Kidney (tissue), 13 donors: ENCODE measurements at regions not wholly inside any gene's neighbourhood (a gene's known extent, or its start where the extent isn't known, plus 50 kb on each side); places are given as distances from the start of the nearest gene placed in this dataset.
"Not testable (repeated sequence)": the region's sequence is repeated elsewhere in the genome, so short reads cannot be mapped to it uniquely, and the experiment has no call there.

Source experiments
- DNase-seq, 5 donors: peaks; one replicate each; pipeline ENCODE4 v3.0.0-alpha.2; 2013 to 2020
- FAIRE-seq: peaks from 2 replicates; lab custom pipeline; 2012; peaks lifted over from hg19 to GRCh38; lab: Jason Lieb, UNC
- H3K27ac ChIP-seq, 2 donors: one replicate each; pipeline ENCODE4 v1.7.0; 2013; ENCODE audit warnings: low read depth in 2 of 2, low read length in 2 of 2, inconsistent platforms in 1 of 2
- H3K27me3 ChIP-seq: one replicate; pipeline ENCODE4 v1.7.1; 2013; ENCODE audit warnings: low read length, inconsistent platforms; ENCODE audit not compliant: control insufficient read depth, insufficient read depth
- H3K36me3 ChIP-seq, 3 donors: one replicate each; pipeline versions ENCODE4 v1.7.0 to v1.7.1; 2013; ENCODE audit warnings: low read length in 3 of 3, control low read depth in 1 of 3, inconsistent platforms in 1 of 3; ENCODE audit not compliant: insufficient read depth in 3 of 3, control insufficient read depth in 2 of 3
- H3K4me1 ChIP-seq, 3 donors: one replicate each; pipeline versions ENCODE4 v1.7.0 to v1.7.1; 2013; ENCODE audit warnings: low read length in 3 of 3, inconsistent platforms in 1 of 3, low read depth in 1 of 3; ENCODE audit not compliant: control insufficient read depth in 2 of 3, insufficient read depth in 2 of 3
- H3K4me3 ChIP-seq, 3 donors: one replicate each; pipeline versions ENCODE4 v1.7.0 to v1.8.1; 2013; ENCODE audit warnings: low read length in 3 of 3, control low read depth in 1 of 3, inconsistent platforms in 1 of 3
- H3K9ac ChIP-seq, 3 donors: one replicate each; pipeline versions ENCODE4 v1.7.0 to v1.7.1; 2013; ENCODE audit warnings: low read length in 3 of 3, control low read depth in 1 of 3, inconsistent platforms in 1 of 3
- H3K9me3 ChIP-seq, 3 donors: one replicate each; pipeline versions ENCODE4 v1.7.0 to v1.7.1; 2013; ENCODE audit warnings: low read length in 3 of 3, control low read depth in 1 of 3, inconsistent platforms in 1 of 3; ENCODE audit not compliant: control insufficient read depth in 2 of 3, insufficient read depth in 1 of 3
- CTCF ChIP-seq: IDR thresholded peaks from 3 replicates; pipeline ENCODE4 v1.5.1; 2012; ENCODE audit warnings: mild to moderate bottlenecking, moderate library complexity, borderline replicate concordance; ENCODE audit not compliant: insufficient read depth; ENCODE audit errors: extremely low read depth
- intact Hi-C: fragments of 100-400 bp; cut with DNase I; formaldehyde crosslinking; loops from one replicate; pipeline ENCODE4 v1.11.1; 2022
- donor health status: control.
- donor health status: control.
- donor health status: control.
- donor health status: control.
- donor health status: control.
- donor health status: DM: yes; HTN: yes; CAD: no.
- donor health status: Normal renal cell carcinoma (clear cell type).

GRCh38 chr2:142557391-142557790 lies 320.1 kb upstream of the KYNU start:
- no peak for FAIRE-seq
- intact Hi-C loops: no loop called here

GRCh38 chr2:142545999-142546398 lies 331.5 kb upstream of the KYNU start:
- H3K4me1 ChIP-seq, H3K27ac ChIP-seq, intact Hi-C loops, H3K27me3 ChIP-seq, H3K4me3 ChIP-seq, H3K9me3 ChIP-seq, FAIRE-seq, H3K9ac ChIP-seq, H3K36me3 ChIP-seq: not testable (repeated sequence)
- DNase-seq: peak in 1 of 5 donors; percentile 69

More at GRCh38 chr2:142557391-142557790, 320.1 kb upstream of the KYNU start:
- TF ChIP-seq CTCF: no peak
- no peak overlapping the region for H3K27ac ChIP-seq
- no peaks in the 10 kb centered on the region for H3K27me3 ChIP-seq
- H3K9ac ChIP-seq: no peak overlapping the region
- no peaks in the 10 kb centered on the region for H3K9me3 ChIP-seq
- DNase-seq: peak in 2 of 5 donors; percentile 13 to 19
- H3K36me3 ChIP-seq: no peaks in the 10 kb centered on the region
- H3K4me1 ChIP-seq: no peaks in the 10 kb centered on the region
- H3K4me3 ChIP-seq: no peak overlapping the region

- Histone ChIP-seq H3K9ac (no peak overlapping the region), H3K9me3 (no peaks in the 10 kb centered on the region), H3K36me3 (no peaks in the 10 kb centered on the region), H3K4me3 (no peak overlapping the region), H3K4me1 (no peaks in the 10 kb centered on the region), H3K27me3 (no peaks in the 10 kb centered on the region), H3K27ac (no peak overlapping the region)
- FAIRE-seq: no peak
- intact Hi-C loops: no loop called here
- DNase-seq: peak in 1 of 5 donors; percentile 4
- TF ChIP-seq CTCF: no peak
These were observed 332.4 kb upstream of the KYNU start for GRCh38 chr2:142545036-142545435.

- intact Hi-C loops: no loop called here
- TF ChIP-seq CTCF: no peak
- Histone ChIP-seq H3K27ac (no peak overlapping the region), H3K4me1 (no peaks in the 10 kb centered on the region), H3K36me3 (no peaks in the 10 kb centered on the region), H3K4me3 (no peak overlapping the region), H3K27me3 (no peaks in the 10 kb centered on the region), H3K9ac (no peak overlapping the region), H3K9me3 (no peaks in the 10 kb centered on the region)
- FAIRE-seq: no peak
- peak in 1 of 5 donors; percentile 22 for DNase-seq
These were observed 333.3 kb upstream of the KYNU start for GRCh38 chr2:142544173-142544572.
